CD4-positive, alpha-beta T cell treated with Interferon gamma for 1 hour (primary cell): ENCODE measurements at regions not wholly inside any gene's neighbourhood (a gene's known extent, or its start where the extent isn't known, plus 50 kb on each side); places are given as distances from the start of the nearest gene placed in this dataset.
"Not testable (repeated sequence)": the region's sequence is repeated elsewhere in the genome, so short reads cannot be mapped to it uniquely, and the experiment has no call there.

ENCODE experiments used
- DNase-seq: peaks from one replicate; pipeline ENCODE4 v3.0.0-alpha.2; 2020

- DNase-seq, result not testable (repeated sequence)
Observed at GRCh38 chr6:16039892-16040627, 88.8 kb upstream of the MYLIP start.

DNA sequence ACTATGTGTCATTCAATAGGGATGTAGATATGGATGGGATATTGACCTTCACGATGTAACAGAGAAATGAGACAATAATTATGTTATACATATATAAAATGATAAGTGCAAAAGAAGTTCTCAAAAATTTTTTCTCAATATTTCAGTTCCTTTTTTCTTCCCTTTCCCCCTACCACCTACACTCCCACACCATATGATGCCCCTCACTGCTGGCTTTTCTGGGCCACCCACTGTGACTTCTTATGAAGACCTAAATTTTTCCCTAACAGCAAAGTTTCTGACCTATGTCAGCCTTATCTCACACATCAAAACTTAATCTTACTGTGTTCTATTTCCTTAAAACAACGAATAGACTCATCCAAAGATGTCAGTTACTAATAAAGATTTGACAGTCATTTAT lies 89.9 kb upstream of the MYLIP start:
- DNase-seq, result no peak

DNA sequence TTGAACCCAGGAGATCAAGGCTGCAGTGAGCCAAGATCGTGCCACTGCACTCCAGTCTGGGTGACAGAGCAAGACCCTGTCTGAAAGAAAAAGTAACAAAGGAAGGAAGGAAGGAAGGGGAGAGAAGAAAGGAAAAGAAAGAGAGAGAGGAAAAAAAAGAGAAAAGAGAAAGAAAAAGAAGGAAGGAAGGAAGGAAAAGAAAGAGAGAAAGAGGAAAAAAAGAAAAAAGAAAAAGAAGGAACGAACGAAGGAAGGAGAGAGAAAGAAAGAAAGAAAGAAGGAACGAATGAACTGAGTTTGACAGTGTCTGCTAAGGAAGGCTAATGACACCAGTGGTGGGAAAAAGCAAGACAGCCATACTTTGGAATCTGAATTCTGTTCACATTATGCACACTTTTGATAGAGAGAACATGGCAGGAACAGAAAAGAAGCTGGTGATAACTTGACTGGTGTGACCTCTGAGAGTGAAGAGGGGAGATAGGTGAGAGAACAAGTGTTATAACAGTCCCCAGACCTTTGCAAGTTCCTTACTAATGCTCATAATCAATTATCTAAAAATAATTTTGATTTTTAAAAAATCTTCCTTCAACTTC lies 93.3 kb upstream of the MYLIP start:
- DNase-seq, result no peak

DNA sequence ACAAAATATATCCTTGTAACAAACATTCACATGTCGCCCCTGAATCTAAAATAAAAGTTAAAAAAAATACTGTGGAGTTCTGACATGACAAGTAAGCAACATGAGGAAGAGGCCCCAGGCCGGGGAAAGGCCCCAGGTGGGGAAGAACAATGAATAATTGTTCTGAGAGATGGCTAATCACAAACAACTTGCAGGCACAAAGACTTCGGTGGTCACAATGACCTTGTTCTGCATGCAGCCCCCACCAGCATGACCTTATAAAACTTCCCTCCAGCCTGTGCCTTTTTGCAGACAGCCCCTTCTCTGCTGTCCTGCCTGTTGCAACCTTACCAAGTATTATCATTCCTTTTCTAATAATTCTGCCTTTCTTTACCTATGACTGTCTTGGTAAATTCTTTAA lies 95.7 kb upstream of the MYLIP start:
- no peak for DNase-seq

- DNase-seq, result no peak
Observed at GRCh38 chr6:16031278-16031981, 97.5 kb upstream of the MYLIP start.

DNA sequence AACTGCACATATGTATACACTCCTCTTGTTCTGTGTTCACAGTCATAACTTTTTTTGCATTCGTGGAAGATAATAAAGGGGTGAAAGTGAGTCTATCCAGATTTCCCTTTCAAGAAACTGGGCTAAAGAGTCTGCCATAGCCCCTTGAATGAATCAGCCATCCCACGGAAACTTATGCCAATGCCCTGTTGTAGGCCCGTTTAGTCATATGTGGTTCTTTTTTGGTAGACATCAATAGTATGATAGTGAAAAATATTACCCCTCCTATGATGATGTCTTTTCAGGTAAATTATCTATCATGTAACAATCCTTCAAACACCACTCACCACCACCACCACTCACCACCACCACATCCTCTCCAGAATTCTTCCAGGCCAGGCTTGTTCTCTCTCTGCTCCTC lies 99.9 kb upstream of the MYLIP start:
- no peak for DNase-seq

DNA sequence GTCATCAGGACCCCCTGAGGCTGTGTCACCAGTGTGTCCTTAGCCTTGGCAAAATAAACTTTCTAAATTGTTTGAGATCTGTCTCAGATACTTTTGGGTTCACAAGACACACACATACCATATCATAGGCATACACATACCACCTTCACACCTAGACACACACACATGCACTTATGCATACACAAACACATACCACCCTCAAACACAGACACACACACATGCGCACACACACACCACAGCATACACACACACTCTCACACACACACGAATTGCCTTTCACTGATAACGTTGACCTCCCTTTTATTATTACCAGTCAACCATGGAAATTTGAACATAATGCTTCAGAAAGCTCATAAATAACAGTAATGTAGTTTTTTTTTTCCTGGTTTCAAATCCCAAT lies 108.6 kb upstream of the MYLIP start:
- no peak for DNase-seq

- DNase-seq, result no peak
Observed at GRCh38 chr6:16019462-16019861, 109.4 kb upstream of the MYLIP start.

DNA sequence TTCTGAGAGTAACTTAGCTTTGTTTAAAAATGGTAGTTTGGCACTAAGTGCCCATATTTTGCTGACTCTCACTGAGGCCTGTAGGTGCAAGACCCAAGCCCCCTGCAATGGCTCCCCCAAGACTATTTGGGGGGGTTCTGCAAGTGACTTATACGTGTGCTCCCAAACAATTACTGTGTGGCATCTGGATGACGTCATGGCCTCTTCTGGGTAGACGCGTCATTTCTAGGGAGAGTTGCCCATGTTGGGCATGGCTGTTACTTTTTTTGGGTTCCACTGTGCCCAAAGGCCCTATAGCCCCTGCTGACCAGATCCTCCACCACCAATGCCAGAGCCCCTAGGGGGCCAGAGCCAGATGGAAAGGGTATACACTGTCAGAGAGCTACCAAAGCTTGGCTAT lies 110.3 kb upstream of the MYLIP start:
- DNase-seq, result no peak

- not testable (repeated sequence) for DNase-seq
Observed at GRCh38 chr6:16014325-16014724, 114.6 kb upstream of the MYLIP start.

DNA sequence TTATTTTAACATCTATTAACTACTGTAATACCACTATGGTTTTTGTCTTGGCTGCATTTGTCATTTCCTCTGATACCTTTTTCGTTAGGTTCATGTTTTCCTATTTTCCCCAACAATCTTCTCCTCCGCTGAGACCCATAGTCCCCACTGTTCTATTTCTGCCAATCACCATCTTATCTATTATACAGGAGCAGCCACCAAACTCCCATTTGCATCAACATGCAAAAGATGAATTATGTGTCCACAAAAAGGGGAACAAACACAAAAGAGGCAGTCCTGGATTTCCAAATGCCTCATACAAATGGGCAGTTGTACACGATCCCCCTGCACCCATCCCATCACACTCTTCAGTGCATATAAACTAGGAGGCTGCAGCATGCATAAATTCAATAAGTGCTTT lies 121.7 kb upstream of the MYLIP start:
- DNase-seq, result no peak

DNA sequence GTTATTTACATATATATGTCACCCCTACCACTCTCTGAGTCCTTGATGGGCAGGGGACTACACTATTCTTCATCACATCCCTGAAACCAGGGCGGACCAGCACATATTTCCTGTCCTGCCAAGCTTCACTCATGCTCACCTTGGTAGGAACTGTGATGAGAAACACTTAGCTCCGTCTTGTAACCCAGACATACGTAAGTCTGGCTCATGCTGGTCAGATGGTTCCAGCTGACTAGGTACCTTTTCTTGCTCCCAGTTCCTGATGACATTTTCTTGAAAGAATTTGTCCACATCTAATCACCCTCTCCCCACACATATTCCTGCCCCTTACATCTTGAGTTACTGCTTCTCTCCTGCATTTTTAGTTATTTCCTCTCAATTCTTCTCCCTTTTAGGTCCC lies 122.2 kb upstream of the MYLIP start:
- DNase-seq, result no peak

GRCh38 chr6:16004934-16005679 lies 123.8 kb upstream of the MYLIP start:
- DNase-seq, result no peak

DNA sequence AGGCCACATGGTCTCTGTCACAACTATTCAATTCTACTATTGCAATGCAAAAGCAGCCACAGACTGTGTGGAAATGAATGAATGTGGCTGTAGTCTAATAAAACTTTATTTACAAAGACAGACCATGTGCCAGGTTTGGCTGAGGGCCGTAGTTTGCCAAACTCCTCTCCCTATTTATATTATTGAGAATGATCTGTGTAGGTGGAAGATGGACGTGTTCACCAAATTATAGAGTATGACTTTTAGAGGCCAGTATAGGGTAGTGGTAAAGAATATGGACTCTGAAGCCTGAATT lies 125.7 kb upstream of the MYLIP start:
- DNase-seq, result no peak

DNA sequence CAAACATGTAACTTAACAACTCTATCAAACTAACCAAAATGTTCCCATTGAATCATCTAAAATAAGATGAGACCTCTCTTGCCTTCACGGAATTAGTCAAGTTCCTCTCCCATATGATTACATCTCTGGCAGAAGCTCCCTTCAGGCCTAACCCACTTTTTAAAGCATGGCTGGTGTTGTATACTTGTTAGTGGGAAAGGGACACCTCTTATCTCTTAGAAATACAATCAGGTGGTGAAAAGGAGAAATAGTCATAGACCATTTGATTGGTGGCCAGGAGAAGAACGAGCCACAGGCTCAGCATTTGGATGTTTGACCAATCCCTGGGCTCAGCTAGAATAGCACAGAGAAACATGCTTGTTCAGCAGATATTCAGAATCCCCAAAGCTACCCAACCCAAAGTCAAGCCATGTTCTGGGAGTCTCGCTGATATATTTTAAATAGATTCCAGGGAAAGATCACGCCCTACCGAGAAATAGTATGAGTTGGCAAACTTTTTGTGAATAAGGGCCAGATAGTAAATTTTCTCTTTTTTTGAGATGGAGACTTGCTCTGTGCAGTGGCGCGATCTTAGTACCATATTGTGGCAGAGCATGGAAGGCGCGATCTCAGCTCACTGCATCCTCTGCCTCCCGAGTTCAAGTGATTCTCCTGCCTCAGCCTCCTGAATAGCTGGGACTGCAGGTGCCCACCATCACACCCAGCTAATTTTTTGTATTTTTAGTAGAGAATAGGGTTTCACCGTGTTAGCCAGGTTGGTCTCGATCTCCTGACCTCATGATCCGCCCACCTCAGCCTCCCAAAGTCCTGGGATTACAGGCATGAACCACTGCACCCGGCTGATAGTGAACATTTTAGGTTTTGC lies 126.3 kb upstream of the MYLIP start:
- DNase-seq, result no peak

DNA sequence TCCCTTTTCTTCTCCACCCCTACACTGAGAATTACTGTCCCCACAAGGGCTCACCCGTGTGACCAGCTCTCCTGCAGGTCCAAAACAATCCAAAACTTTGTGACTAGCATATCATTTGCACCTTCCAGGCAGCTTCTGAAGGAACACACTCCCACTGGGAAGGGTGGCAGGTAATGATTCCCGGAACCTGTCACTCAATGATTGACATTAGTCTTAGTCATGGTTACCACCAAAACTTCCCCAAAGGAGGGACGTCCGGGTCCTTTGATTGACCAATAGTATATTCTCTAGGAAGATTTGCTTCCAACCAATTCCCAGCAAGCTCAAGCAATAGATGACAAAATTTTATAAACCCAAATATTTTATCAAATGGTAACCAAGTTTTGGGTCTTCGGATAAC lies 127.7 kb upstream of the MYLIP start:
- no peak for DNase-seq

DNA sequence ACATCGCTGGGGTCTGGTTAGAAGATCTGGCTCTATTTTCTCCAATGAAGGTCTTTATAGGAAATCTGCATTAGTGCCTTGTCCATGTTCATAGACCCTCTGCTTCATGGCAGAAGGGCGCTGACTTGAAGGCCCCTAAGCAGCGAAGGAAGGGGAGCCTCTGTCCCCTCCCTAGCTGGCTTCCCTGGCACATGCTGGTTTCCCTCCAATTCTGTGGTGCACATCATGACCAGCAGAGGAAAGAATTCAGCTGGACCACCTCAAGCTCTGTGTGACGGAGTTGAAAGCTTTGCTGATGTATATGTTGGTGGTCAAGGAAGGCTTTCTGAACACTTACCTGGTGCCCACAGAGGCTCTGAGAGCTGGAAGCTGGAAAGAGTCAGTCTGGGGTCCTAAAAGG lies 129.7 kb upstream of the MYLIP start:
- no peak for DNase-seq

- no peak for DNase-seq
Observed at GRCh38 chr6:15997586-15998388, 131.1 kb upstream of the MYLIP start.

GRCh38 chr6:15996030-15996429 lies 132.9 kb upstream of the MYLIP start:
- DNase-seq, result no peak

DNA sequence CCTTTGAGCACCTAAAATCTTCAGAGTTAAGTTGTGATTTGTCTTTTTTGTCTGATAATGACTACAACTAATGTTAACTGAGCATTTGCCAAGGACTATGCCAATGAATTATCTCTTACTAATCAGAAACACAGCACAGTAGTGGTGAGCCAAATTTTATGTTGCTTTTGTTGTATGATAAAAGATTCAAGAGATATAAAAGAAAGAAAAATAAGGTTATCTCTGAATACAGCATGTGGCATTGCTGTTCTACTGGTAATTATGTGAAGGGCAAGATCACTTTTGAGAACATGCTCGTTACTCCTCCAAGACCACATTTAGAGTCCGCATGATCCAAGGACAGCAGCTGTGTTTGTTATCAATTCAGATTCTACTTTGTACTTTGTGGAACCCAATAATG lies 133.4 kb upstream of the MYLIP start:
- DNase-seq, result no peak

GRCh38 chr6:15994814-15995459 lies 133.9 kb upstream of the MYLIP start:
- DNase-seq, result no peak
